ENCODE measurements at regions not wholly inside any gene's neighbourhood (a gene's known extent, or its start where the extent isn't known, plus 50 kb on each side); places are given as distances from the start of the nearest gene placed in this dataset.

- DNase-seq (ENCODE audit: low spot score): no peak
- intact Hi-C loops (cut with DNase I): no loop called here
These were observed 267.9 kb downstream of the FBXO15 start for GRCh38 chr18:73879766-73880165.

DNA sequence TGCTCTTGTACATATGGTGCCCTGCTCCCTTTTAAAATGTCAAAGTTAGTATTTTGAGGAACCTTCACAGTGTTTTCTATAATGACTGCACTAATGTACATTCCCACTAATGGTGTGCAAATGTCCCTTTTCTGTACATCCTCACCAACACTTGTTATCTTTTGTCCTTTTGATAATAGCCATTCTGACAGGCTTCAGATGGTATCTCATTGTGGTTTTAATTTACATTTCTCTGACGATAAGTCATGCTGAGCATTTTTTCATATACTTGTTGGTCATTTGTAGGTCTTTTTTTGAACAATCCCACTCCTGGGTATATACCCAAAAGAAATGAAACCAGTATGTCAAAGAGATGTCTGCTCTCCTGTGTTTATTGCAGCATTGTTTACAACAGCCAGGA lies 268.3 kb downstream of the FBXO15 start:
- intact Hi-C loops (cut with DNase I): no loop called here
- no peak for DNase-seq (ENCODE audit: low spot score)

GRCh38 chr18:73869182-73869581 lies 278.5 kb downstream of the FBXO15 start:
- no peak for DNase-seq (ENCODE audit: low spot score)
- intact Hi-C loops (cut with DNase I): no loop called here

- no peak for DNase-seq (ENCODE audit: low spot score)
- intact Hi-C loops (cut with DNase I): no loop called here
These were observed 285.9 kb downstream of the FBXO15 start for GRCh38 chr18:73861771-73862170.

GRCh38 chr18:73859837-73860397 lies 287.7 kb downstream of the FBXO15 start:
- no peak for DNase-seq (ENCODE audit: low spot score)
- intact Hi-C loops (cut with DNase I): no loop called here

GRCh38 chr18:73852789-73853549 lies 294.7 kb downstream of the FBXO15 start:
- DNase-seq (ENCODE audit: low spot score): no peak
- intact Hi-C loops (cut with DNase I): no loop called here

- DNase-seq (ENCODE audit: low spot score): no peak
- intact Hi-C loops (cut with DNase I): no loop called here
These were observed 296.9 kb downstream of the FBXO15 start for GRCh38 chr18:73850782-73851181.

DNA sequence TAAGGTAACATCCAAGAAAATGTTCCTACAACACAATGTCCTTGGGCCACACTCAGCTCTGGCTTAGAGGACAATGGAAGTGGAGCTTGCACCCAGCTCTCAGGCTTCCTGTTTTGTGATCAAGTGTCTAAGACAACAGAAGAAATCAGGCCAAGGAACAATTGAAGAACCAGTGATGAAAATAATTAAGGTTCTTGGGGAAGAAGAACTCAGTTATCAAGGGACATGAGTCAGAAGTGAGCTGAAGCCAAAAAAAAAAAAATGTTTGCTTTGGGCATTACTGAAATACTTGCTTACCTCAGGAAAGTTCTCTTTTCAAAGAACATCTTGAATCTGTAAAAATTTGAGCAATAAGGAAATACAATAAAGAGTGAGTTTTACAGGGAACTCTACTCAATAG lies 299.0 kb downstream of the FBXO15 start:
- intact Hi-C loops (cut with DNase I): no loop called here
- no peak for DNase-seq (ENCODE audit: low spot score)

- DNase-seq (ENCODE audit: low spot score): no peak
- intact Hi-C loops (cut with DNase I): no loop called here
These were observed 304.2 kb downstream of the FBXO15 start for GRCh38 chr18:73843455-73843854.

DNA sequence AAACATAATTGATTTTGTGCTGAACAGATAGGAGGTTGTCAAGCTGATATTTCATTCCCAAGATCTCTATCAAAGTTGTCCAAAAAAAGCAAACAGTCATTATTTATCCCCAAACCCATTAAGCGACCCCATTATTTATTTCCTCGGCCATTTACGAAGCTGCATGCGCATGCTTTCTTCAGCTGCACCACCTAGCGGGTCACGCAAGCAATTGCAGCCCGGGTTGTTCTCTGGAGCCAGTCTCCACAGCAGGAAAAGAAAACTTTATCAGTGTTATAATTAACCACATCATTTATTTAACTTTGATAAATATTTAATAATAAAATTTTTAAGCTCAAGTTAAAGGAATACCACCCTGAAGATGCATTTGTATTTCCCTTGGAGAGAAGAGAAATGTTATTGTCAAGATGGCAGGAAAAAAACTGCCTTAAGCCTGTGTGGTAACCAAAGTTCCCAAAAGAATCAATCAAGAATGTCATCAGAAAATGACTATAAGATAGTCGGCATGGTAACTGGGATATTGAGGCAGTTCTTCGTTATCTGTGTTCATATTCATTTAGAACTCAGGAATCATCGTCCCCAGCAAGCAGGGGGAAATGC lies 304.7 kb downstream of the FBXO15 start:
- intact Hi-C loops (cut with DNase I): no loop called here
- no peak for DNase-seq (ENCODE audit: low spot score)

DNA sequence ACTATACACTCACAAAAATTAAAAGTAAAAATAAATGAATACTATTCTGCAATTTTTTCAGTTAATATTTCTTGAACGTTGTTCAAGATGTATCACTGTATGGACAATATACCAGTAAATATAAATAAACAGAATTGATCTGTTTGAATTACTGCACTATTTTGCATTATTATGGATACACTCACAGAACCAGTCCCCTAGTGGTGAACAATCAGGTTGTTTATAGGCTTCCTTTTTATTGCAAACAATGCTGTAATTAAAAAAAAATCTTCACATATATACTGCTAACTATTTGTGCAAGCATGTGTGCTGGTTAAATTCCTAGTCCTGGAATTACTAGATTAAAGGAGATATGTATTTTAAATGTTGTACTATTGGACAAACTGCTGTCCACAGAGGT lies 306.0 kb downstream of the FBXO15 start:
- no peak for DNase-seq (ENCODE audit: low spot score)
- intact Hi-C loops (cut with DNase I): no loop called here

GRCh38 chr18:73840319-73840945 lies 307.2 kb downstream of the FBXO15 start:
- intact Hi-C loops (cut with DNase I): no loop called here
- DNase-seq (ENCODE audit: low spot score): no peak

DNA sequence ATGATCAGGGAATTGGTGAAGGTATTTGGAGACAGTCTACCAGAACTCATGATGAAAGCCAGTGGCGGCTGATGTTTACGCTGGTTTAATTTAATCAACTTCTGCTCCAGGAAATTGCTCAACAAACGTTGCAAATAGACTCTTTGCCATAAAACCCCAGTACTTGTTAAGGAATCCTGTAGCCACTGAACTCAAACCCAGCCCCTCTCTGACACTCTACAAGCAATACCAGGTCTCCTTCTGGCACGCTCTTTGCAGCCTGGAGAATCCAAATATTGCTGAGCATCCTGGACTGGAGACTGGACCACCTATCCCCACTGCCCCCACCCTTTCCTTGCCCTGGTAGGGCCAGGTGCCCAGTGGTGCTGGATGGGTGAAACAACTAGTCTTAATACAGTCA lies 308.2 kb downstream of the FBXO15 start:
- DNase-seq (ENCODE audit: low spot score): no peak
- intact Hi-C loops (cut with DNase I): loop anchor here (5.0 kb wide), 1 partner anchor 1082 kb away; no protein-coding TSS in a partner anchor

DNA sequence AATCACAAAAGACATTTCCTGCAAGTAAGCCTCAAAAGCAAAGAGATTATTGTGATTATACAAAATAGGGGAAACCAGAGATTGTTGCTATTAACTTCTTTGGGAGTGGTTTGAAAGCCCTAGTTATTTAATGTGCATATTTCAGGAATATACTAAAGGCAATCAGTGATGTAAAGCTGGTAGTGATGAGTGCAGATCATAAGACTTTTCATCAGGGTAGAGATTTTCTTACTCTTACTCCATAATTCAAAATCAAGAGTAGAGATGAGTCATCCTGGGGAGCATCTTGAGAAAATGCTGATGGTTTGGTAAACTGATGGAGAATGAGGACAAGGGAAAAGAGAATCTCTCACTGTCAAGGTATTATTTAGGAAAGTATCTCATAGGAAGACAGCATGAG lies 309.5 kb downstream of the FBXO15 start:
- no peak for DNase-seq (ENCODE audit: low spot score)
- intact Hi-C loops (cut with DNase I): loop anchor here (5.0 kb wide), 1 partner anchor 1081 kb away; no protein-coding TSS in a partner anchor

DNA sequence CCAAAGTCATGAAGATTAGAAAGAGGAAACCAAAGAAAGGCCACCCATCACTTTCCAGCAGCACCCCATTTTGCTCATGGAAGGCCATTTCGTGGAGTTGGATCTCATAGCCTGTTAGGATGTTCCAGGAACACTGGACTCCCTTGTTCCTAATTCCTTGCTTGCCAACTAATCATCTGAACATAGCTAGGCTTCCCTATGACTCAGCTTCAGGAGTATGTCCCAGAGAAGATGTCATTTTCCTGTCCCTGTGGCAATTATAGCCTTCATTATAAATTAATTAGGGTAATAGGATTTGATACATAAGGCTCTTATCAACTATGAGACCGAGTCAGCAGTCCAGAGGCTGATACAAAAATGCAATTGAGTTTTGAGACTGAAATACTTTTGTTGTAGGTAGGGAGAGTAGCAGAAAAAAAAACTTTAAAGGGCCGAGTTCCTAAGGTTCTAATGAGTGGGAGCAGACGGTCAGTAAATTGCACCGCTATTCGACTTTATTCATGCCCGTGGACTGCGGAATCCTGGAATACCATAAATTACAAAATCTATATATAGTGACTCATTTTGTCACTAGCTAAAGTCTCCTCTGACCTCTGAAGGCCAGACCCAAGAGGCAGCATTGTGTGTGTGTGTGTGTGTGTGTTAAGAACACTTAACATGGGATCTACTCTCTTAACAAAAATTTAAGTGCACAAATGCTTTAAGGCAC lies 311.8 kb downstream of the FBXO15 start:
- no peak for DNase-seq (ENCODE audit: low spot score)
- intact Hi-C loops (cut with DNase I): loop anchor here (5.0 kb wide), 1 partner anchor 1079 kb away; no protein-coding TSS in a partner anchor

- no peak for DNase-seq (ENCODE audit: low spot score)
- intact Hi-C loops (cut with DNase I): loop anchor here (5.0 kb wide), 1 partner anchor 1078 kb away; no protein-coding TSS in a partner anchor
These were observed 312.6 kb downstream of the FBXO15 start for GRCh38 chr18:73835039-73835438.

DNA sequence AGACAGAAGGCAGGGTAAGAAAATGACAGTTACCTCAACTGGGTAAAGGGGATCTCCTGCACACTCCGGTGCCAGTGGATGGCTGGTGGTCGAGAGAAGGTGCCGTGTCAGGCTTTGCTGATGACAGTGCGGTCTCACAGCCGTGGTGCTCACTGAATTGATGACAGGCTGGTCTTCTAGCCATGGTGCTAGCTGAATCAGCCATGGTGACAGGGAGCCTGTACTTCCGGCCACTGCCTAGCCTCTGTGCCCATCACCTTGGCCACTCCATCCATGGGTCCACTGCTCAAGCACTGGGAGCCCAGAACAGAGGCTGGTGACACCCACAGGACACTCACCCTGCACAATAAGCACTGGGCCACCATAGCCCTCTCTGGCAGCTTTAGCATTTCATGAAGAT lies 315.9 kb downstream of the FBXO15 start:
- intact Hi-C loops (cut with DNase I): no loop called here
- no peak for DNase-seq (ENCODE audit: low spot score)

- intact Hi-C loops (cut with DNase I): no loop called here
- no peak for DNase-seq (ENCODE audit: low spot score)
These were observed 318.5 kb downstream of the FBXO15 start for GRCh38 chr18:73829146-73829545.

DNA sequence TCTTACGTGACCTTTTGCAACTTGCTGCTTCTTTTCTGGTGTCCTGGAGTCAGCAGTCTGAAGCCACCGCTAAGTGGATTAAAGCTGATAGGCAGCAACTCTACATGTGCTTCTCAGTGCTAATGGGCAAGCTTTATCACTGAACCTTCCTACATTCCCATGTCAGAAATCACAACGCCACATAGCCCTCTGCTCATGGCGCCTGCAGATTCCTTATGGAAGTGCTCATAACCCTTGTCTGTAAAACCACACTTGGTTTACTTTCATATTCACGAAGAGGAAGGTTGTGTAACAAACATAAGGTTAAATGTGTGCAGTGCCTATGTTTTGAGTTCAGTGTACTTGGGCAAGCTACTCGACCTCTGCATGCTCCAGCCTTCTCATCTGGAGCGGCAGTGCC lies 319.8 kb downstream of the FBXO15 start:
- intact Hi-C loops (cut with DNase I): no loop called here
- DNase-seq (ENCODE audit: low spot score): no peak

DNA sequence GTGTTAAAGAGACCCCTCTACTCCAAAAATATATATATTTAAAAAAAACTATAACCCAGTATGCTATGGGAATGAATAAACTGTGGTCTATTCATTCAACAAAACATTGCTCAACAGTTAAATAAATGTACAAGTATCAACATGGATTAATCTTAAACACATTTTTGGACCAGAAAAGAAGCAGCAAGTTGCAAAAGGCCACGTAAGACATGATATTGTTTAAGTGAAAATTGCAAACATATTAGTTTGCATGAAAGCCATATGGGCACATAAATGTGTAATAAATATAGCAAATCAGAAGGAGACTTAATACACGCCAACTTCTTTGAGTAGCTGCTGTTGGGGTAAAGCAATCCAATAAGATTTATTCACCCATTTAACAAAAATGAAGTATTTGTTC lies 321.5 kb downstream of the FBXO15 start:
- DNase-seq (ENCODE audit: low spot score): no peak
- intact Hi-C loops (cut with DNase I): no loop called here
